ACHN (cell line): ENCODE measurements at regions not wholly inside any gene's neighbourhood (a gene's known extent, or its start where the extent isn't known, plus 50 kb on each side); places are given as distances from the start of the nearest gene placed in this dataset.
"Not testable (repeated sequence)": the region's sequence is repeated elsewhere in the genome, so short reads cannot be mapped to it uniquely, and the experiment has no call there.

Experiments
- DNase-seq: peaks from one replicate; pipeline ENCODE4 v3.0.0-alpha.2; 2015
- in situ Hi-C: cut with HindIII; loops from 2 replicates; pipeline ENCODE4 v1.10.0; 2017; ENCODE audit warnings: low sequenced_read_pairs, low pct_ligation_motif_present, low pct_unique_long_range_greater_than_20kb

GRCh38 chr15:39513936-39514335, 66.9 kb upstream of the THBS1 start:
- in situ Hi-C loops = no loop called here
- no peak for DNase-seq

- in situ Hi-C loops = no loop called here
- no peak for DNase-seq
Measured at GRCh38 chr15:39514933-39515332, 65.9 kb upstream of the THBS1 start.

GRCh38 chr15:39515765-39516164, 65.1 kb upstream of the THBS1 start:
- in situ Hi-C loops = no loop called here
- DNase-seq = no peak

GRCh38 chr15:39517122-39517855, 63.6 kb upstream of the THBS1 start:
- DNase-seq = no peak
- in situ Hi-C loops = no loop called here

- in situ Hi-C loops, DNase-seq: not testable (repeated sequence)
Measured at GRCh38 chr15:39523968-39524367, 56.9 kb upstream of the THBS1 start.

- in situ Hi-C loops = no loop called here
- DNase-seq = no peak
Measured at GRCh38 chr15:39529457-39529856, 51.4 kb upstream of the THBS1 start.

GRCh38 chr15:39530480-39531342, 50.2 kb upstream of the THBS1 start:
- in situ Hi-C loops = no loop called here
- no peak for DNase-seq
